ENCODE measurements at regions not wholly inside any gene's neighbourhood (a gene's known extent, or its start where the extent isn't known, plus 50 kb on each side); places are given as distances from the start of the nearest gene placed in this dataset.

GRCh38 chr1:38129473-38129872 is 82.9 kb upstream of the POU3F1 start:
- Histone ChIP-seq H3K27me3 (ENCODE audit: control insufficient read depth in 1 of 2, insufficient read depth in 1 of 2, low read length in 2 of 2) (peaks cover 52 to 59% of the 10 kb centered on the region in 2 experiments), H3K79me1 (replicated peaks; ENCODE audit: low read length, poor library complexity, severe bottlenecking) (no peaks in the 10 kb centered on the region), H2BK12ac (ENCODE audit: low read length in 2 of 2) (no peak overlapping the region), H3K4ac (ENCODE audit: low read depth in 1 of 2, low read length in 2 of 2) (no peak overlapping the region), H2AK5ac (ENCODE audit: low read length, severe bottlenecking) (no peak overlapping the region), H3K9me3 (ENCODE audit: control insufficient read depth, low read length) (no peaks in the 10 kb centered on the region), H3K4me2 (ENCODE audit: low read length, poor library complexity, severe bottlenecking) (no peak overlapping the region), H2AFZ (ENCODE audit: low read depth, low read length) (no peak overlapping the region), H2BK120ac (ENCODE audit: low read depth, low read length) (no peak overlapping the region), H3K36me3 (ENCODE audit: control insufficient read depth in 1 of 2, insufficient read depth in 2 of 2, low read depth in 1 of 2, low read length in 2 of 2) (peaks cover 0 to 4% of the 10 kb centered on the region in 2 experiments), H3K23ac (ENCODE audit: low read length in 2 of 2) (no peak overlapping the region), H4K91ac (ENCODE audit: low read length) (no peak overlapping the region), H3K14ac (ENCODE audit: low read length in 2 of 2) (no peak overlapping the region), H3K4me1 (ENCODE audit: control insufficient read depth, insufficient read depth, low read depth, low read length) (no peaks in the 10 kb centered on the region), H3K27ac (ENCODE audit: low read length, poor library complexity, severe bottlenecking) (no peak overlapping the region), H2BK15ac (ENCODE audit: low read depth, poor library complexity, severe bottlenecking) (no peak overlapping the region), H3K18ac (ENCODE audit: low read depth in 1 of 2, low read length in 2 of 2) (no peak overlapping the region), H2BK5ac (ENCODE audit: low read depth, low read length, poor library complexity, severe bottlenecking) (no peak overlapping the region), H3K4me3 (ENCODE audit: insufficient read depth in 1 of 2, low read depth in 1 of 2, low read length in 2 of 2) (no peak overlapping the region), H3K9ac (ENCODE audit: low read length) (no peak overlapping the region), H4K8ac (ENCODE audit: low read length) (no peak overlapping the region)
- no peak for DNase-seq
- WGBS = 65% methylated on average over 4 of the region's 5 CpGs

GRCh38 chr1:38128926-38129453 is 82.4 kb upstream of the POU3F1 start:
- Histone ChIP-seq H2AK5ac (ENCODE audit: low read length, severe bottlenecking) (no peak overlapping the region), H2AFZ (ENCODE audit: low read depth, low read length) (no peak overlapping the region), H3K14ac (ENCODE audit: low read length in 2 of 2) (no peak overlapping the region), H2BK15ac (ENCODE audit: low read depth, poor library complexity, severe bottlenecking) (no peak overlapping the region), H3K27ac (ENCODE audit: low read length, poor library complexity, severe bottlenecking) (no peak overlapping the region), H3K4ac (ENCODE audit: low read depth in 1 of 2, low read length in 2 of 2) (no peak overlapping the region), H2BK12ac (ENCODE audit: low read length in 2 of 2) (no peak overlapping the region), H3K9ac (ENCODE audit: low read length) (no peak overlapping the region), H3K18ac (ENCODE audit: low read depth in 1 of 2, low read length in 2 of 2) (no peak overlapping the region), H3K9me3 (ENCODE audit: control insufficient read depth, low read length) (no peaks in the 10 kb centered on the region), H3K27me3 (ENCODE audit: control insufficient read depth in 1 of 2, insufficient read depth in 1 of 2, low read length in 2 of 2) (peaks cover 47 to 57% of the 10 kb centered on the region in 2 experiments), H3K79me1 (replicated peaks; ENCODE audit: low read length, poor library complexity, severe bottlenecking) (no peaks in the 10 kb centered on the region), H3K23ac (ENCODE audit: low read length in 2 of 2) (no peak overlapping the region), H2BK120ac (ENCODE audit: low read depth, low read length) (no peak overlapping the region), H3K4me2 (ENCODE audit: low read length, poor library complexity, severe bottlenecking) (no peak overlapping the region), H3K4me3 (ENCODE audit: insufficient read depth in 1 of 2, low read depth in 1 of 2, low read length in 2 of 2) (no peak overlapping the region), H4K91ac (ENCODE audit: low read length) (no peak overlapping the region), H3K4me1 (ENCODE audit: control insufficient read depth, insufficient read depth, low read depth, low read length) (no peaks in the 10 kb centered on the region), H2BK5ac (ENCODE audit: low read depth, low read length, poor library complexity, severe bottlenecking) (no peak overlapping the region), H3K36me3 (ENCODE audit: control insufficient read depth in 1 of 2, insufficient read depth in 2 of 2, low read depth in 1 of 2, low read length in 2 of 2) (peaks cover 0 to 4% of the 10 kb centered on the region in 2 experiments), H4K8ac (ENCODE audit: low read length) (no peak overlapping the region)
- 72% methylated on average over 9 of the region's 9 CpGs for WGBS
- no peak for DNase-seq

- Histone ChIP-seq H3K27ac (ENCODE audit: low read length, poor library complexity, severe bottlenecking) (no peak overlapping the region), H4K8ac (ENCODE audit: low read length) (no peak overlapping the region), H3K23ac (ENCODE audit: low read length in 2 of 2) (no peak overlapping the region), H3K79me1 (replicated peaks; ENCODE audit: low read length, poor library complexity, severe bottlenecking) (no peaks in the 10 kb centered on the region), H2BK15ac (ENCODE audit: low read depth, poor library complexity, severe bottlenecking) (no peak overlapping the region), H3K9ac (ENCODE audit: low read length) (no peak overlapping the region), H3K36me3 (ENCODE audit: control insufficient read depth in 1 of 2, insufficient read depth in 2 of 2, low read depth in 1 of 2, low read length in 2 of 2) (peaks cover 0 to 4% of the 10 kb centered on the region in 2 experiments), H3K4ac (ENCODE audit: low read depth in 1 of 2, low read length in 2 of 2) (no peak overlapping the region), H3K18ac (ENCODE audit: low read depth in 1 of 2, low read length in 2 of 2) (no peak overlapping the region), H3K27me3 (ENCODE audit: control insufficient read depth in 1 of 2, insufficient read depth in 1 of 2, low read length in 2 of 2) (peaks cover 46 to 54% of the 10 kb centered on the region in 2 experiments), H3K4me1 (ENCODE audit: control insufficient read depth, insufficient read depth, low read depth, low read length) (no peaks in the 10 kb centered on the region), H3K14ac (ENCODE audit: low read length in 2 of 2) (no peak overlapping the region), H3K9me3 (ENCODE audit: control insufficient read depth, low read length) (no peaks in the 10 kb centered on the region), H3K4me3 (ENCODE audit: insufficient read depth in 1 of 2, low read depth in 1 of 2, low read length in 2 of 2) (no peak overlapping the region), H2AK5ac (ENCODE audit: low read length, severe bottlenecking) (no peak overlapping the region), H2BK12ac (ENCODE audit: low read length in 2 of 2) (no peak overlapping the region), H3K4me2 (ENCODE audit: low read length, poor library complexity, severe bottlenecking) (no peak overlapping the region), H2AFZ (ENCODE audit: low read depth, low read length) (no peak overlapping the region), H2BK120ac (ENCODE audit: low read depth, low read length) (no peak overlapping the region), H4K91ac (ENCODE audit: low read length) (no peak overlapping the region), H2BK5ac (ENCODE audit: low read depth, low read length, poor library complexity, severe bottlenecking) (no peak overlapping the region)
- WGBS = 66% methylated on average over 2 of the region's 2 CpGs
- no peak for DNase-seq
These were observed 81.9 kb upstream of the POU3F1 start for GRCh38 chr1:38128511-38128910.

GRCh38 chr1:38127428-38127827 is 80.8 kb upstream of the POU3F1 start:
- Histone ChIP-seq H3K27me3 (ENCODE audit: control insufficient read depth in 1 of 2, insufficient read depth in 1 of 2, low read length in 2 of 2) (peaks cover 41 to 43% of the 10 kb centered on the region in 2 experiments), H3K27ac (ENCODE audit: low read length, poor library complexity, severe bottlenecking) (no peak overlapping the region), H3K23ac (ENCODE audit: low read length in 2 of 2) (no peak overlapping the region), H2BK12ac (ENCODE audit: low read length in 2 of 2) (no peak overlapping the region), H3K9ac (ENCODE audit: low read length) (no peak overlapping the region), H3K79me1 (replicated peaks; ENCODE audit: low read length, poor library complexity, severe bottlenecking) (no peaks in the 10 kb centered on the region), H2AFZ (ENCODE audit: low read depth, low read length) (no peak overlapping the region), H3K4me2 (ENCODE audit: low read length, poor library complexity, severe bottlenecking) (no peak overlapping the region), H2BK120ac (ENCODE audit: low read depth, low read length) (no peak overlapping the region), H3K36me3 (ENCODE audit: control insufficient read depth in 1 of 2, insufficient read depth in 2 of 2, low read depth in 1 of 2, low read length in 2 of 2) (peaks cover 0 to 4% of the 10 kb centered on the region in 2 experiments), H3K4me3 (ENCODE audit: insufficient read depth in 1 of 2, low read depth in 1 of 2, low read length in 2 of 2) (no peak overlapping the region), H2BK15ac (ENCODE audit: low read depth, poor library complexity, severe bottlenecking) (no peak overlapping the region), H2BK5ac (ENCODE audit: low read depth, low read length, poor library complexity, severe bottlenecking) (no peak overlapping the region), H4K91ac (ENCODE audit: low read length) (no peak overlapping the region), H3K14ac (ENCODE audit: low read length in 2 of 2) (no peak overlapping the region), H4K8ac (ENCODE audit: low read length) (no peak overlapping the region), H3K18ac (ENCODE audit: low read depth in 1 of 2, low read length in 2 of 2) (no peak overlapping the region), H3K4me1 (ENCODE audit: control insufficient read depth, insufficient read depth, low read depth, low read length) (no peaks in the 10 kb centered on the region), H2AK5ac (ENCODE audit: low read length, severe bottlenecking) (no peak overlapping the region), H3K4ac (ENCODE audit: low read depth in 1 of 2, low read length in 2 of 2) (no peak overlapping the region), H3K9me3 (ENCODE audit: control insufficient read depth, low read length) (no peaks in the 10 kb centered on the region)
- 65% methylated on average over 2 of the region's 2 CpGs for WGBS
- no peak for DNase-seq

Measured in mesenchymal stem cell (in vitro differentiated cells and primary cell).